ENCODE measurements at regions not wholly inside any gene's neighbourhood (a gene's known extent, or its start where the extent isn't known, plus 50 kb on each side); places are given as distances from the start of the nearest gene placed in this dataset.

- in situ Hi-C loops (cut with HindIII; ENCODE audit: low sequenced_read_pairs), result no loop called here
Measured at GRCh38 chr6:144335311-144335861, 50.3 kb downstream of the UTRN start.

GRCh38 chr6:144335914-144336313, 50.8 kb downstream of the UTRN start:
- in situ Hi-C loops (cut with HindIII; ENCODE audit: low sequenced_read_pairs), result no loop called here

GRCh38 chr6:144336900-144337299, 51.8 kb downstream of the UTRN start:
- in situ Hi-C loops (cut with HindIII; ENCODE audit: low sequenced_read_pairs), result no loop called here

- in situ Hi-C loops (cut with HindIII; ENCODE audit: low sequenced_read_pairs), result no loop called here
Measured at GRCh38 chr6:144338474-144338873, 53.3 kb downstream of the UTRN start.

GRCh38 chr6:144338951-144339700, 54.0 kb downstream of the UTRN start:
- in situ Hi-C loops (cut with HindIII; ENCODE audit: low sequenced_read_pairs), result no loop called here

GRCh38 chr6:144339859-144340452, 54.8 kb downstream of the UTRN start:
- in situ Hi-C loops (cut with HindIII; ENCODE audit: low sequenced_read_pairs), result no loop called here

GRCh38 chr6:144340541-144341371, 55.6 kb downstream of the UTRN start:
- in situ Hi-C loops (cut with HindIII; ENCODE audit: low sequenced_read_pairs), result no loop called here

- in situ Hi-C loops (cut with HindIII; ENCODE audit: low sequenced_read_pairs), result no loop called here
Measured at GRCh38 chr6:144341831-144342527, 56.8 kb downstream of the UTRN start.

GRCh38 chr6:144343701-144344428, 58.7 kb downstream of the UTRN start:
- in situ Hi-C loops (cut with HindIII; ENCODE audit: low sequenced_read_pairs), result no loop called here

- in situ Hi-C loops (cut with HindIII; ENCODE audit: low sequenced_read_pairs), result no loop called here
Measured at GRCh38 chr6:144344646-144345045, 59.5 kb downstream of the UTRN start.

GRCh38 chr6:144345451-144345850, 60.3 kb downstream of the UTRN start:
- in situ Hi-C loops (cut with HindIII; ENCODE audit: low sequenced_read_pairs), result no loop called here

GRCh38 chr6:144346719-144347447, 61.7 kb downstream of the UTRN start:
- in situ Hi-C loops (cut with HindIII; ENCODE audit: low sequenced_read_pairs), result no loop called here

- in situ Hi-C loops (cut with HindIII; ENCODE audit: low sequenced_read_pairs), result no loop called here
Measured at GRCh38 chr6:144347448-144347759, 62.3 kb downstream of the UTRN start.

GRCh38 chr6:144347933-144348332, 62.8 kb downstream of the UTRN start:
- in situ Hi-C loops (cut with HindIII; ENCODE audit: low sequenced_read_pairs), result no loop called here

- in situ Hi-C loops (cut with HindIII; ENCODE audit: low sequenced_read_pairs), result no loop called here
Measured at GRCh38 chr6:144349690-144350527, 64.8 kb downstream of the UTRN start.

GRCh38 chr6:144350528-144350880, 65.4 kb downstream of the UTRN start:
- in situ Hi-C loops (cut with HindIII; ENCODE audit: low sequenced_read_pairs), result no loop called here

GRCh38 chr6:144351379-144352127, 66.4 kb downstream of the UTRN start:
- in situ Hi-C loops (cut with HindIII; ENCODE audit: low sequenced_read_pairs), result no loop called here

- in situ Hi-C loops (cut with HindIII; ENCODE audit: low sequenced_read_pairs), result no loop called here
Measured at GRCh38 chr6:144352331-144352730, 67.2 kb downstream of the UTRN start.
